D721Med (cell line): ENCODE measurements at regions not wholly inside any gene's neighbourhood (a gene's known extent, or its start where the extent isn't known, plus 50 kb on each side); places are given as distances from the start of the nearest gene placed in this dataset.

Source experiments
- DNase-seq: peaks from one replicate; pipeline ENCODE4 v3.0.0; 2011; ENCODE audit warnings: low spot score; ENCODE audit not compliant: insufficient read length
- FAIRE-seq: peaks from 2 replicates; lab custom pipeline; 2011; peaks lifted over from hg19 to GRCh38; lab: Jason Lieb, UNC
- CTCF ChIP-seq: IDR thresholded peaks from 2 replicates; pipeline ENCODE4 v1.5.1; 2012; ENCODE audit warnings: mild to moderate bottlenecking, control low read depth; ENCODE audit not compliant: insufficient read depth; ENCODE audit errors: missing control alignments

DNA sequence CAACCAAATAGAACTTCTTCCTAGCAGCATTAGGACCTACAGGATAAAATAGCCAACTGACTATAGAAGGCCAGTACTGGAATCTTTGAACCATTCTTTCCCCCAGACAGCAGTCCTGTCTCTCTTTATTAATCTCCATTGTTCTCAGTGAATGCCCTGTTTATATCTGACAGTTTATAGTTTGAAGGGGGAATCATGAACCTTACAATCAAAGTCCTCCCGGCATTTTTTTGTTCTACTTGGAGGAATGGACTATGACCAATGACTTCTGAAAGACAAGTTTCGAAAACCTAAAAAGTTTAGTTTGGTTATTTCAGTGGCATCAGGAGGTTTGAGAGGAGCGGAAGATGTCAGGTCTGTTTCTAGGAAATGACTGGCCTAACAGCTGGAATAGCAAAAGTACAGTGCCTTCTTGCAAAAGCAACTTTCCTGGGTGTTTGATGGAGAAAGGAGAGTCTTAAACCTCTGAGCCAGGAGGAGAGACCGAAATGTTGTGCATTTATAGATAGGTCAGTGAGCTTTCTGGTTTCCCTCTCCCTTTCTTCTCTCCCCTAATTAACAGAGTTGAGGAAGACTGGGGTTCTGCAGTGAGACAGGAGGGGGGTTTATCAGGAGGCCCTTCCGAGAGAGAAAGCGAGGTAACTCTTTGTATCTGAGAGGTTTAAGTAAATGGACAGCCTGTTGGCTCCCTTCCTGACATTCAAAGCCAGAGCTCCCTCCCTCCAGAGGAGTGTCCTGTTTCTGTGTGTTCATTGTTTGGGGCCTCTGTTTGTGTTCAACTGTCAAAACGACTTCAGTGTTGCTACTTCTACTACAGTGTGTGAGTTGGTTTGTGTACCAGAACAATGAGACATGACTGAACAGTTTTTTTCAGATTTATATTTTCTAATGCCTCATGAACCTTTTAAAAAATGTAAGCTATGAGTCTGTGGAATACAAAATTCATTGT lies 383.0 kb upstream of the RARB start:
- no peak for FAIRE-seq
- no peak for DNase-seq
- no peak for TF ChIP-seq CTCF

DNA sequence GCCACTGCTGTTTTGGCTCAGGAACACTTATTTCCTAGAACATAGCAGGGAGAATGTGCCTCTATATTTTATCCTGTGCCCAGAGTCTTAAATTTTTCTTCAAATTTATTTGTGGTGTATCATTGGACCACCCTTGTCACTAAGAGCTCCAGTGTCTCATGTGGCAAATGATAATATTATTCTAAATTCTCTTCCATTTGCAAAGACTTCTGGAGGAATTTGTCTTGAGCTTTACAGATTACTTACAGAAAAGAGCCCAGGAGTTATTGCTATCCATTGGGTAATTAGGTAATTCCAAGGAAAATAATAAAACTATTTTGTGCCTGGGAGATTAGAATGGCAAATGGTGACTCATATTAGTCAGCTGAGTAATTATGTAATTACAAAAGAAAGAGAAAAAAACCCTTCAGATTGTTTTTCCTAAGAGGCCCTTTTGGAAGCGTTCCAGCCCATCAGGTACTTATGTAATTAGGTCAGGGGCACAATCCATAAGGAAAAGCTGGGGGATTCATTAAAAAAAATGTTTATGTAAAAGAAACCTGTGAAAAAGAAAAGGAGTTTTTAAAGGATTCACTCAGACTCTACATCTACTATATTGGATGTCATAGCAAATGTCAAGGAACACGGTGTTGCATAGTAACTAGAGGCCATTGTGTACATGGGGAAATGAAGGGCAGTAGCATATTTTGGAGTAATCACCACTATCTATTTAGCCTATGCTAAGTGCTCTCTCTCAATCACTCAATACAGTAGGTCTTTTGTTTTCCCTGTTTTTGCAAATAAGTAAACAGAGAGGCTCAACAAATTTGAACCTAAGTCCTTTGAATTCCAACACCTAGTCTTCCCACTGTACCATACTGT lies 380.9 kb upstream of the RARB start:
- FAIRE-seq (peak; percentile 16), DNase-seq (no peak)
- TF ChIP-seq CTCF, result no peak

GRCh38 chr3:25049304-25049703 lies 378.8 kb upstream of the RARB start:
- DNase-seq, result no peak
- TF ChIP-seq CTCF, result no peak
- FAIRE-seq, result no peak

DNA sequence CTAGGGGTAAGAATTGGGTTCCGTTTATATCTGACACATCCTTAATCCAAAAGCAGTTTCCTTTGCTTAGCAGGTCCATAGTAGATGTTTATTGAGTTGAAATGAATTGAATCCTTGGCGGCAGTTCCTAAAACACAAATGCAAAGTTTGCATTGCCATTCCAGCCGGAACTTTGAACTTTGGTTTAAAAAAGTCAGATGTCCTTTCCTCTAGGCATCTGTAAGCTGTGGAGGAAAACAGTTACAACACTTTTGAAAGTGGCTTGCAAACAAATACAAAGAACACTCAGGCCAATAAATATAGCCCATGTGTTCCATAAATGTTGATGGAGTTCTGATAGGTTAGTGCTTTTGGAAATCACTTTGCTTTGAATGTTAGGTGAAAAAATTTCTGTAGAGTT lies 374.7 kb upstream of the RARB start:
- DNase-seq, result no peak
- FAIRE-seq, result no peak
- TF ChIP-seq CTCF, result no peak

GRCh38 chr3:25056036-25056755 lies 371.9 kb upstream of the RARB start:
- FAIRE-seq (no peak), DNase-seq (no peak)
- TF ChIP-seq CTCF, result no peak

DNA sequence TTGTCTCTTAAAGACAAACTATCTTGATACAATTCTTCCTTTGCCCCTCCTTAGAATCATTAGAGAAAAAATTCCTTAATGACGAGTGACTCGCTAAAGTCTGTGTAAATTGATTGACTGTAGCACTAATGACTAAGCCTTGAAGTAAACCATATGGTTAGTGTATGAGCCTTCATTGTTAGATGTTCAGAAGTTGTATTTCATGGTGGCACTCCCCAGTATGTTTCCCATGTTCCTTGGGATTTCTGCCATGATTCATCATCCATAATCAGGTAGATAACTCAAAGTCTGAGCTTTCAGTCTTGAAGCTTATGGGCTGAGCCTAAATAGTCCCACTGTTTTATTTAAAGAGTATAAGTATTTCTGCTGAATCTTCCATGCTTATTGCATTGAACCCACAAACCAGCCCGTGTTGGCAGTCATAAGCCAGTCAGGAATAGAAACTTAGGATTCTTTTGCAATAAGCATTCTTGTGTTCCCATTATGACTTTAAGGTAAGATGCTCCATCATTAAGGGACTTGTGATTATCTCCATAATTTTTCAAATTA lies 371.2 kb upstream of the RARB start:
- FAIRE-seq (no peak), DNase-seq (no peak)
- TF ChIP-seq CTCF, result no peak
